GM10248 (cell line): ENCODE measurements at regions not wholly inside any gene's neighbourhood (a gene's known extent, or its start where the extent isn't known, plus 50 kb on each side); places are given as distances from the start of the nearest gene placed in this dataset.

Experiments
- CTCF ChIA-PET: fragments of 300-600 bp; sonication (Branson Sonifier 250); formaldehyde crosslinking; extraction: SDS; loops from one replicate; lab custom pipeline; 2021; ENCODE audit warnings: antibody characterized with exemption; lab: Yijun Ruan, JAX
- POLR2A ChIA-PET: fragments of 350-650 bp; sonication (Branson Sonifier 250); formaldehyde crosslinking; extraction: SDS; loops from one replicate; lab custom pipeline; 2020; ENCODE audit warnings: antibody characterized with exemption; lab: Yijun Ruan, JAX
- DNase-seq: peaks from one replicate; pipeline ENCODE4 v3.0.0; 2012; ENCODE audit errors: extremely low spot score
- CTCF ChIP-seq: IDR thresholded peaks from 2 replicates; pipeline ENCODE4 v1.5.1; 2012; ENCODE audit warnings: mild to moderate bottlenecking, low read depth; ENCODE audit errors: extremely low read depth, missing control alignments, control extremely low read depth

GRCh38 chrX:25659317-25659716, 478.8 kb upstream of the MAGEB18 start:
- TF ChIP-seq CTCF: no peak
- DNase-seq: no peak
- ChIA-PET POLR2A (no interaction called here), CTCF (no interaction called here)

- no peak for TF ChIP-seq CTCF
- no peak for DNase-seq
- POLR2A ChIA-PET: no interaction called here
- CTCF ChIA-PET: interaction anchor here (1.2 kb wide), 1 partner anchor 12 kb away, joined by 3 read pairs; no protein-coding TSS in a partner anchor
These were observed 474.4 kb upstream of the MAGEB18 start for GRCh38 chrX:25663701-25664100.

- CTCF ChIA-PET: no interaction called here
These were observed 472.7 kb upstream of the MAGEB18 start for GRCh38 chrX:25665431-25665830.

GRCh38 chrX:25667681-25668080, 470.5 kb upstream of the MAGEB18 start:
- CTCF ChIA-PET: interaction anchor here (1.4 kb wide), 1 partner anchor 17 kb away, joined by 3 read pairs; no protein-coding TSS in a partner anchor
- POLR2A ChIA-PET: no interaction called here
- no peak for DNase-seq

More at GRCh38 chrX:25665431-25665830, 472.7 kb upstream of the MAGEB18 start:
- no peak for TF ChIP-seq CTCF
- DNase-seq: no peak
- POLR2A ChIA-PET: no interaction called here

GRCh38 chrX:25674776-25675175, 463.4 kb upstream of the MAGEB18 start:
- CTCF ChIA-PET: no interaction called here
- TF ChIP-seq CTCF: no peak
- no peak for DNase-seq
- POLR2A ChIA-PET: no interaction called here

More at GRCh38 chrX:25667681-25668080, 470.5 kb upstream of the MAGEB18 start:
- TF ChIP-seq CTCF: no peak

- no peak for TF ChIP-seq CTCF
- DNase-seq: no peak
- ChIA-PET CTCF (no interaction called here), POLR2A (no interaction called here)
These were observed 436.3 kb upstream of the MAGEB18 start for GRCh38 chrX:25701876-25702275.
